SK-N-SH (cell line): ENCODE measurements at regions not wholly inside any gene's neighbourhood (a gene's known extent, or its start where the extent isn't known, plus 50 kb on each side); places are given as distances from the start of the nearest gene placed in this dataset.

Experiments used
- CTCF ChIA-PET: fragments of 300-600, 350-600 bp; formaldehyde crosslinking; extraction: SDS; loops from one replicate; lab custom pipeline; 2021; lab: Yijun Ruan, JAX
- POLR2A ChIA-PET: fragments of 350-600 bp; sonication (Branson Sonifier 250); formaldehyde crosslinking; extraction: SDS; loops from one replicate; lab custom pipeline; 2020; ENCODE audit warnings: antibody characterized with exemption, inconsistent platforms; lab: Yijun Ruan, JAX
- DNase-seq: peaks from one replicate; pipeline ENCODE4 v3.0.0; 2012
- H2AFZ ChIP-seq: fragments of 200-600 bp; sonication (generic); 2 replicates; pipeline ENCODE4 v1.8.1; 2016; ENCODE audit warnings: antibody characterized with exemption, mild to moderate bottlenecking, low read depth
- H3F3A ChIP-seq: fragments of 200-600 bp; sonication (generic); replicated peaks from 2 replicates; pipeline ENCODE3; 2016; ENCODE audit warnings: antibody characterized with exemption, mild to moderate bottlenecking; ENCODE audit not compliant: insufficient read depth
- H3K27ac ChIP-seq, 2 experiments: fragments of 200-500 bp in 1 of 2; fragments of 200-600 bp in 1 of 2; sonication (Bioruptor generic) in 1 of 2; sonication (generic), shearing (Covaris generic) in 1 of 2; 2 replicates each; pipeline versions ENCODE4 v1.5.1 to v1.6.1; 2014 to 2016; ENCODE audit warnings: low read depth in 2 of 2, inconsistent platforms in 1 of 2, low read length in 1 of 2, mild to moderate bottlenecking in 1 of 2, mixed read lengths in 1 of 2
- H3K27me3 ChIP-seq: fragments of 200-600 bp; sonication (generic), shearing (Covaris generic); 2 replicates; pipeline ENCODE4 v1.6.1; 2016; ENCODE audit warnings: mixed run types; ENCODE audit not compliant: insufficient read depth
- H3K36me3 ChIP-seq, 2 experiments: fragments of 200-500 bp in 1 of 2; fragments of 200-600 bp in 1 of 2; sonication (Bioruptor generic) in 1 of 2; sonication (generic) in 1 of 2; replicated peaks in 1 of 2; 2 replicates each; pipeline versions ENCODE3 to v1.5.1; 2014 to 2016; ENCODE audit warnings: low read length in 1 of 2, mild to moderate bottlenecking in 1 of 2; ENCODE audit not compliant: insufficient read depth in 2 of 2, control insufficient read depth in 1 of 2
- H3K4me1 ChIP-seq, 2 experiments: fragments of 200-500 bp in 1 of 2; fragments of 200-600 bp in 1 of 2; sonication (Bioruptor generic) in 1 of 2; sonication (generic), shearing (Covaris generic) in 1 of 2; 2 replicates each; pipeline versions ENCODE4 v1.5.1 to v1.6.1; 2014 to 2016; ENCODE audit warnings: low read depth in 1 of 2, low read length in 1 of 2, mixed run types in 1 of 2; ENCODE audit not compliant: insufficient read depth in 2 of 2, control insufficient read depth in 1 of 2
- H3K4me2 ChIP-seq: fragments of 200-600 bp; sonication (generic), shearing (Covaris generic); 2 replicates; pipeline ENCODE4 v1.6.1; 2017; ENCODE audit warnings: mixed run types
- H3K4me3 ChIP-seq, 2 experiments: fragments of 200-500 bp in 1 of 2; fragments of 200-600 bp in 1 of 2; sonication (Bioruptor generic) in 1 of 2; sonication (generic), shearing (Covaris generic) in 1 of 2; 2 replicates each; pipeline versions ENCODE4 v1.5.1 to v1.8.1; 2014 to 2016; ENCODE audit warnings: low read depth in 2 of 2, inconsistent platforms in 1 of 2, low read length in 1 of 2, mild to moderate bottlenecking in 1 of 2, mixed read lengths in 1 of 2, moderate library complexity in 1 of 2
- H3K79me2 ChIP-seq: fragments of 200-600 bp; sonication (generic); 2 replicates; pipeline ENCODE4 v1.8.1; 2017; ENCODE audit warnings: mild to moderate bottlenecking; ENCODE audit not compliant: insufficient read depth
- H3K9ac ChIP-seq: fragments of 200-600 bp; sonication (generic); 2 replicates; pipeline ENCODE4 v1.6.1; 2017; ENCODE audit warnings: mixed run types
- H3K9me2 ChIP-seq: fragments of 200-600 bp; sonication (generic); 2 replicates; pipeline ENCODE4 v1.6.1; 2017; ENCODE audit warnings: mixed run types
- H3K9me3 ChIP-seq: fragments of 200-600 bp; sonication (generic); 2 replicates; pipeline ENCODE4 v1.6.1; 2017; ENCODE audit warnings: mixed run types, mild to moderate bottlenecking, moderate library complexity
- H4K20me1 ChIP-seq: fragments of 200-600 bp; sonication (generic); 2 replicates; pipeline ENCODE4 v1.6.1; 2017; ENCODE audit warnings: mild to moderate bottlenecking, mixed run types; ENCODE audit not compliant: insufficient read depth
- EZH2phosphoT487 ChIP-seq: fragments of 200-600 bp; sonication (generic); IDR thresholded peaks from 2 replicates; pipeline ENCODE4 v1.6.1; 2017; ENCODE audit warnings: low read depth, mixed run types, mild to moderate bottlenecking, antibody characterized with exemption, moderate library complexity, borderline replicate concordance
- FOSL2 ChIP-seq: IDR thresholded peaks from 2 replicates; pipeline ENCODE4 v1.4.0; 2012; ENCODE audit warnings: low read depth, mild to moderate bottlenecking, moderate library complexity, borderline replicate concordance
- FOXM1 ChIP-seq: IDR thresholded peaks from 2 replicates; pipeline ENCODE4 v1.4.0; 2012; ENCODE audit warnings: low read depth, mild to moderate bottlenecking
- GABPA ChIP-seq: IDR thresholded peaks from 2 replicates; pipeline ENCODE4 v1.4.0; 2012; ENCODE audit warnings: low read depth, mild to moderate bottlenecking
- JUND ChIP-seq: IDR thresholded peaks from 2 replicates; pipeline ENCODE4 v1.4.0; 2012
- MEF2A ChIP-seq: IDR thresholded peaks from 2 replicates; pipeline ENCODE4 v1.4.0; 2012; ENCODE audit warnings: low read depth, borderline replicate concordance
- POLR2AphosphoS5 ChIP-seq: IDR thresholded peaks from 2 replicates; pipeline ENCODE4 v1.6.1; 2012; ENCODE audit warnings: low read depth, low read length
- RFX5 ChIP-seq: IDR thresholded peaks from 2 replicates; pipeline ENCODE4 v1.6.1; 2012; ENCODE audit warnings: mild to moderate bottlenecking, improper control_type of control experiment, low read length
- RXRA ChIP-seq: IDR thresholded peaks from 2 replicates; pipeline ENCODE4 v1.4.0; 2012; ENCODE audit warnings: low read depth, mild to moderate bottlenecking, borderline replicate concordance
- TCF12 ChIP-seq: IDR thresholded peaks from 2 replicates; pipeline ENCODE4 v1.4.0; 2012
- TEAD4 ChIP-seq: IDR thresholded peaks from 2 replicates; pipeline ENCODE4 v1.4.0; 2012; ENCODE audit warnings: mild to moderate bottlenecking, borderline replicate concordance; ENCODE audit not compliant: insufficient read depth
- YY1 ChIP-seq: IDR thresholded peaks from 2 replicates; pipeline ENCODE4 v1.4.0; 2012; ENCODE audit warnings: low read depth, mild to moderate bottlenecking
- WGBS: methylation state at CpG from one replicate; pipeline ENCODE4 v1.1.6; 2017; ENCODE audit warnings: low lambda C conversion rate; 5-methylcytosine and 5-hydroxymethylcytosine counted together
- TF ChIP-seq, protein P1 (sequence below): IDR thresholded peaks from 2 replicates; pipeline ENCODE4 v1.6.1; 2012; ENCODE audit warnings: mild to moderate bottlenecking, low read depth, low read length, moderate library complexity
- TF ChIP-seq, protein P2 (sequence below): fragments of 150-350 bp; IDR thresholded peaks from 2 replicates; pipeline ENCODE4 v1.6.1; 2016; ENCODE audit warnings: mild to moderate bottlenecking, low read depth, low read length

DNA sequence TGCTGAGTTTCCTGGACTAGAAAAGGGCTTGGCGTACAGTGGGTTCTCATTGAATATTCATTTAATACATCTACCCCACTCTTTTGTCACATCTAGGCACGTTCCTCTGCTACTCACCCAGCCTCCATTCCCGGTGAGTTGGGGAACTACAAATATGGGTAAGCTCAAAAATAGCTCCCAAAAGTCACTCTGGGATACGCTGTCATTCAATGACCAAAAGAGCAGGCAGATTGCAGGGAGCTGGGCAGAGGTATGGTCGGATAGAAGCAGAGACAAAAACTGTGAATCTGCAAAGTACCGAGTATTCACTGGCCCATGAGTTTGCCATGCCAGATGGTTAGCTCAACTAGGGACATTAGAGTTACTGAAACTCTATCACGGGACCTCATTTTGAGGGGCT is 103.9 kb upstream of the SASH1 start:
- Histone ChIP-seq H3K4me3 (no peak overlapping the region), H2AFZ (no peak overlapping the region), H3K4me2 (no peak overlapping the region), H4K20me1 (no peaks in the 10 kb centered on the region), H3K9me2 (no peaks in the 10 kb centered on the region), H3K79me2 (no peaks in the 10 kb centered on the region), H3K9me3 (no peaks in the 10 kb centered on the region), H3K27ac (no peak overlapping the region; a peak in 1 of 4 replicates), H3K27me3 (no peaks in the 10 kb centered on the region), H3K9ac (no peak overlapping the region), H3K4me1 (0 out of 4 replicates have a peak, but pooled peaks cover 0 to 5% of the 10 kb centered on the region in 2 experiments), H3K36me3 (no peaks in the 10 kb centered on the region), H3F3A (peaks cover 30% of the 10 kb centered on the region)
- no peak for DNase-seq
- ChIA-PET CTCF (no interaction called here), POLR2A (no interaction called here)
- TF ChIP-seq GABPA (no peak), JUND (no peak), TCF12 (no peak), TEAD4 (no peak), YY1 (no peak), FOSL2 (no peak), RXRA (no peak), MEF2A (no peak), RFX5 (no peak)
- TF ChIP-seq, protein P1, sequence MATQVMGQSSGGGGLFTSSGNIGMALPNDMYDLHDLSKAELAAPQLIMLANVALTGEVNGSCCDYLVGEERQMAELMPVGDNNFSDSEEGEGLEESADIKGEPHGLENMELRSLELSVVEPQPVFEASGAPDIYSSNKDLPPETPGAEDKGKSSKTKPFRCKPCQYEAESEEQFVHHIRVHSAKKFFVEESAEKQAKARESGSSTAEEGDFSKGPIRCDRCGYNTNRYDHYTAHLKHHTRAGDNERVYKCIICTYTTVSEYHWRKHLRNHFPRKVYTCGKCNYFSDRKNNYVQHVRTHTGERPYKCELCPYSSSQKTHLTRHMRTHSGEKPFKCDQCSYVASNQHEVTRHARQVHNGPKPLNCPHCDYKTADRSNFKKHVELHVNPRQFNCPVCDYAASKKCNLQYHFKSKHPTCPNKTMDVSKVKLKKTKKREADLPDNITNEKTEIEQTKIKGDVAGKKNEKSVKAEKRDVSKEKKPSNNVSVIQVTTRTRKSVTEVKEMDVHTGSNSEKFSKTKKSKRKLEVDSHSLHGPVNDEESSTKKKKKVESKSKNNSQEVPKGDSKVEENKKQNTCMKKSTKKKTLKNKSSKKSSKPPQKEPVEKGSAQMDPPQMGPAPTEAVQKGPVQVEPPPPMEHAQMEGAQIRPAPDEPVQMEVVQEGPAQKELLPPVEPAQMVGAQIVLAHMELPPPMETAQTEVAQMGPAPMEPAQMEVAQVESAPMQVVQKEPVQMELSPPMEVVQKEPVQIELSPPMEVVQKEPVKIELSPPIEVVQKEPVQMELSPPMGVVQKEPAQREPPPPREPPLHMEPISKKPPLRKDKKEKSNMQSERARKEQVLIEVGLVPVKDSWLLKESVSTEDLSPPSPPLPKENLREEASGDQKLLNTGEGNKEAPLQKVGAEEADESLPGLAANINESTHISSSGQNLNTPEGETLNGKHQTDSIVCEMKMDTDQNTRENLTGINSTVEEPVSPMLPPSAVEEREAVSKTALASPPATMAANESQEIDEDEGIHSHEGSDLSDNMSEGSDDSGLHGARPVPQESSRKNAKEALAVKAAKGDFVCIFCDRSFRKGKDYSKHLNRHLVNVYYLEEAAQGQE: no peak
- TF ChIP-seq, protein P2, sequence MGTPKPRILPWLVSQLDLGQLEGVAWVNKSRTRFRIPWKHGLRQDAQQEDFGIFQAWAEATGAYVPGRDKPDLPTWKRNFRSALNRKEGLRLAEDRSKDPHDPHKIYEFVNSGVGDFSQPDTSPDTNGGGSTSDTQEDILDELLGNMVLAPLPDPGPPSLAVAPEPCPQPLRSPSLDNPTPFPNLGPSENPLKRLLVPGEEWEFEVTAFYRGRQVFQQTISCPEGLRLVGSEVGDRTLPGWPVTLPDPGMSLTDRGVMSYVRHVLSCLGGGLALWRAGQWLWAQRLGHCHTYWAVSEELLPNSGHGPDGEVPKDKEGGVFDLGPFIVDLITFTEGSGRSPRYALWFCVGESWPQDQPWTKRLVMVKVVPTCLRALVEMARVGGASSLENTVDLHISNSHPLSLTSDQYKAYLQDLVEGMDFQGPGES: no peak
- 56% methylated on average over 7 of the region's 7 CpGs for WGBS

DNA sequence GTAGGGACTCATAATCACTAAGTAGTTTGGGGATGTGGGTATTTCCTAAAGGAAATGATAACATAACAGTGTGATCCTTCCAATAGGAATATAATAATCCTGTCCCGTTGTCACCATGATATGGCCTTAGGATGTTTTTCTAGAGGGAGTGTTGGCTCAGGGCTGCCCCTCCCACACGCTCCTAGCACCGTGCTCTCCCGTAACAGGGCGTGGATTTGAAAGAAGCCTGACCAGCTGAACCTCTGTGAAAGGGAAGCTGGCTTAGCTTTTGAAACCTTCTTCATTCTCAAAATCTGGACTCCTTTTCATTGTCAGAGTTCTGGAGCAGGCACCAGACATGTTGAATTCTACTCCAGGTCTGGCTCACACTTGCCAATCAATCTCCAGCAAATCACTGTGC is 103.4 kb upstream of the SASH1 start:
- POLR2A ChIA-PET: no interaction called here
- H3K4me2 ChIP-seq: no peak overlapping the region; the same call in 1 of the 2 replicates
- H3K36me3 ChIP-seq: no peaks in the 10 kb centered on the region
- H3K9me3 ChIP-seq: no peaks in the 10 kb centered on the region
- no peaks in the 10 kb centered on the region for H4K20me1 ChIP-seq
- no peak for DNase-seq
- CTCF ChIA-PET: interaction anchor here (0.7 kb wide), 1 partner anchor 59 kb away, joined by 4 read pairs; no protein-coding TSS in a partner anchor
- H3K79me2 ChIP-seq: no peaks in the 10 kb centered on the region
- peak overlapping the region in 1 of 2 experiments; percentile 98; a peak in 2 of 4 replicates for H3K27ac ChIP-seq
- H3K4me1 ChIP-seq: 0 out of 4 replicates have a peak, but pooled peaks cover 0 to 5% of the 10 kb centered on the region in 2 experiments
- H2AFZ ChIP-seq: no peak overlapping the region
- TF ChIP-seq POLR2AphosphoS5 (no peak), EZH2phosphoT487 (no peak), FOXM1 (no peak), FOSL2 (no peak), MEF2A (no peak)
- no peak overlapping the region; the same call in 1 of the 2 replicates for H3K9ac ChIP-seq
- H3K9me2 ChIP-seq: no peaks in the 10 kb centered on the region
- no peak overlapping the region for H3K4me3 ChIP-seq
- no peaks in the 10 kb centered on the region for H3K27me3 ChIP-seq
- 82% methylated on average over 5 of the region's 5 CpGs for WGBS
- peaks cover 30% of the 10 kb centered on the region for H3F3A ChIP-seq
